ENCODE measurements at regions not wholly inside any gene's neighbourhood (a gene's known extent, or its start where the extent isn't known, plus 50 kb on each side); places are given as distances from the start of the nearest gene placed in this dataset.

GRCh38 chr21:28380241-28380640 lies 612.4 kb downstream of the LTN1 start:
- Histone ChIP-seq H3K27ac (ENCODE audit: low read depth, low read length) (no peak overlapping the region), H3K9me3 (ENCODE audit: insufficient read depth, low read depth, low read length) (no peaks in the 10 kb centered on the region), H3K4me1 (ENCODE audit: insufficient read depth, low read length) (peaks cover 4% of the 10 kb centered on the region), H3K79me2 (ENCODE audit: insufficient read depth, low read length) (no peaks in the 10 kb centered on the region), H3K36me3 (ENCODE audit: insufficient read depth, low read length) (no peaks in the 10 kb centered on the region), H4K20me1 (ENCODE audit: insufficient read depth, low read length) (no peaks in the 10 kb centered on the region), H3K4me3 (ENCODE audit: insufficient read depth, low read depth, low read length) (no peak overlapping the region), H3K9ac (ENCODE audit: low read length) (no peak overlapping the region), H3K4me2 (ENCODE audit: low read length) (no peak overlapping the region), H2AFZ (ENCODE audit: low read depth, low read length) (no peak overlapping the region), H3K27me3 (ENCODE audit: insufficient read depth, low read length) (no peaks in the 10 kb centered on the region)
- FAIRE-seq (no peak), DNase-seq (ENCODE audit: low read depth) (no peak)
- H3K36me3 Mint-ChIP-seq (ENCODE audit: low read depth, unreplicated experiment): no peaks in the 10 kb centered on the region
- H3K4me1 Mint-ChIP-seq (ENCODE audit: low read depth, unreplicated experiment): no peaks in the 10 kb centered on the region
- TF ChIP-seq CTCF (IDR thresholded peaks at IDR 0.05; ENCODE audit: insufficient read depth, low read depth, low read length) (no peak), EZH2 (IDR thresholded peaks at IDR 0.05; ENCODE audit: insufficient read depth, low read length) (no peak)
- H3K4me3 Mint-ChIP-seq (ENCODE audit: unreplicated experiment): no peak overlapping the region
- H3K27ac Mint-ChIP-seq (ENCODE audit: unreplicated experiment): no peak overlapping the region
- no peaks in the 10 kb centered on the region for H3K27me3 Mint-ChIP-seq (ENCODE audit: low read depth, unreplicated experiment)
- H3K9me3 Mint-ChIP-seq (ENCODE audit: unreplicated experiment): peaks cover 1% of the 10 kb centered on the region

GRCh38 chr21:28378026-28378425 lies 614.7 kb downstream of the LTN1 start:
- no peak overlapping the region for H3K4me3 ChIP-seq (ENCODE audit: insufficient read depth, low read depth, low read length)
- no peaks in the 10 kb centered on the region for H3K36me3 Mint-ChIP-seq (ENCODE audit: low read depth, unreplicated experiment)
- H2AFZ ChIP-seq (ENCODE audit: low read depth, low read length): no peak overlapping the region
- no peaks in the 10 kb centered on the region for H3K79me2 ChIP-seq (ENCODE audit: insufficient read depth, low read length)
- no peak overlapping the region for H3K4me2 ChIP-seq (ENCODE audit: low read length)
- H4K20me1 ChIP-seq (ENCODE audit: insufficient read depth, low read length): no peaks in the 10 kb centered on the region
- H3K9ac ChIP-seq (ENCODE audit: low read length): no peak overlapping the region
- DNase-seq (ENCODE audit: low read depth): no peak
- H3K9me3 Mint-ChIP-seq (ENCODE audit: unreplicated experiment): peaks cover 1% of the 10 kb centered on the region
- no peak for FAIRE-seq
- H3K27me3 ChIP-seq (ENCODE audit: insufficient read depth, low read length): no peaks in the 10 kb centered on the region
- H3K27ac Mint-ChIP-seq (ENCODE audit: unreplicated experiment): no peak overlapping the region
- H3K4me1 ChIP-seq (ENCODE audit: insufficient read depth, low read length): peaks cover 4% of the 10 kb centered on the region
- H3K27ac ChIP-seq (ENCODE audit: low read depth, low read length): no peak overlapping the region
- no peaks in the 10 kb centered on the region for H3K9me3 ChIP-seq (ENCODE audit: insufficient read depth, low read depth, low read length)
- no peak overlapping the region for H3K4me3 Mint-ChIP-seq (ENCODE audit: unreplicated experiment)
- TF ChIP-seq EZH2 (IDR thresholded peaks at IDR 0.05; ENCODE audit: insufficient read depth, low read length): no peak
- no peak for TF ChIP-seq CTCF (IDR thresholded peaks at IDR 0.05; ENCODE audit: insufficient read depth, low read depth, low read length)
- H3K4me1 Mint-ChIP-seq (ENCODE audit: low read depth, unreplicated experiment): no peaks in the 10 kb centered on the region
- H3K27me3 Mint-ChIP-seq (ENCODE audit: low read depth, unreplicated experiment): no peaks in the 10 kb centered on the region
- no peaks in the 10 kb centered on the region for H3K36me3 ChIP-seq (ENCODE audit: insufficient read depth, low read length)

GRCh38 chr21:28375708-28376385 lies 616.8 kb downstream of the LTN1 start:
- Histone ChIP-seq H3K79me2 (ENCODE audit: insufficient read depth, low read length) (no peaks in the 10 kb centered on the region), H3K27ac (ENCODE audit: low read depth, low read length) (peak overlapping the region; percentile 27), H3K4me3 (ENCODE audit: insufficient read depth, low read depth, low read length) (no peak overlapping the region), H3K36me3 (ENCODE audit: insufficient read depth, low read length) (no peaks in the 10 kb centered on the region), H3K9ac (ENCODE audit: low read length) (no peak overlapping the region), H3K4me2 (ENCODE audit: low read length) (peak overlapping the region; percentile 22), H3K9me3 (ENCODE audit: insufficient read depth, low read depth, low read length) (no peaks in the 10 kb centered on the region), H3K27me3 (ENCODE audit: insufficient read depth, low read length) (no peaks in the 10 kb centered on the region), H4K20me1 (ENCODE audit: insufficient read depth, low read length) (no peaks in the 10 kb centered on the region), H3K4me1 (ENCODE audit: insufficient read depth, low read length) (peaks cover 4% of the 10 kb centered on the region), H2AFZ (ENCODE audit: low read depth, low read length) (no peak overlapping the region)
- DNase-seq (ENCODE audit: low read depth) (peak; percentile 57), FAIRE-seq (peak; percentile 20)
- no peaks in the 10 kb centered on the region for H3K36me3 Mint-ChIP-seq (ENCODE audit: low read depth, unreplicated experiment)
- H3K4me1 Mint-ChIP-seq (ENCODE audit: low read depth, unreplicated experiment): no peaks in the 10 kb centered on the region
- H3K27me3 Mint-ChIP-seq (ENCODE audit: low read depth, unreplicated experiment): no peaks in the 10 kb centered on the region
- TF ChIP-seq EZH2 (IDR thresholded peaks at IDR 0.05; ENCODE audit: insufficient read depth, low read length) (no peak), CTCF (IDR thresholded peaks at IDR 0.05; ENCODE audit: insufficient read depth, low read depth, low read length) (no peak)
- peaks cover 1% of the 10 kb centered on the region for H3K9me3 Mint-ChIP-seq (ENCODE audit: unreplicated experiment)
- no peak overlapping the region for H3K4me3 Mint-ChIP-seq (ENCODE audit: unreplicated experiment)
- no peak overlapping the region for H3K27ac Mint-ChIP-seq (ENCODE audit: unreplicated experiment)
